ENCODE measurements at regions not wholly inside any gene's neighbourhood (a gene's known extent, or its start where the extent isn't known, plus 50 kb on each side); places are given as distances from the start of the nearest gene placed in this dataset.

GRCh38 chr6:141475259-141475658, 657.5 kb upstream of the GJE1 start:
- Mint-ChIP-seq H3K27ac (no peak overlapping the region), H3K27me3 (ENCODE audit: insufficient read depth) (no peaks in the 10 kb centered on the region), H3K9me3 (peaks cover 16% of the 10 kb centered on the region), H3K36me3 (ENCODE audit: low read depth) (no peaks in the 10 kb centered on the region), H3K4me1 (peaks cover 5% of the 10 kb centered on the region), H3K4me3 (no peak overlapping the region)
- no peak overlapping the region for H3K27ac ChIP-seq (ENCODE audit: low read depth, low read length)
- no peak overlapping the region for H3K4me3 ChIP-seq (ENCODE audit: low read length)
- H3K9ac ChIP-seq (ENCODE audit: extremely low read depth, low read length, poor library complexity, severe bottlenecking) = no peak overlapping the region
- no peaks in the 10 kb centered on the region for H3K36me3 ChIP-seq (ENCODE audit: control insufficient read depth, insufficient read depth, low read length)
- H3K9me3 ChIP-seq (ENCODE audit: control insufficient read depth, low read length) = peaks cover 11% of the 10 kb centered on the region
- TF ChIP-seq, protein P1, sequence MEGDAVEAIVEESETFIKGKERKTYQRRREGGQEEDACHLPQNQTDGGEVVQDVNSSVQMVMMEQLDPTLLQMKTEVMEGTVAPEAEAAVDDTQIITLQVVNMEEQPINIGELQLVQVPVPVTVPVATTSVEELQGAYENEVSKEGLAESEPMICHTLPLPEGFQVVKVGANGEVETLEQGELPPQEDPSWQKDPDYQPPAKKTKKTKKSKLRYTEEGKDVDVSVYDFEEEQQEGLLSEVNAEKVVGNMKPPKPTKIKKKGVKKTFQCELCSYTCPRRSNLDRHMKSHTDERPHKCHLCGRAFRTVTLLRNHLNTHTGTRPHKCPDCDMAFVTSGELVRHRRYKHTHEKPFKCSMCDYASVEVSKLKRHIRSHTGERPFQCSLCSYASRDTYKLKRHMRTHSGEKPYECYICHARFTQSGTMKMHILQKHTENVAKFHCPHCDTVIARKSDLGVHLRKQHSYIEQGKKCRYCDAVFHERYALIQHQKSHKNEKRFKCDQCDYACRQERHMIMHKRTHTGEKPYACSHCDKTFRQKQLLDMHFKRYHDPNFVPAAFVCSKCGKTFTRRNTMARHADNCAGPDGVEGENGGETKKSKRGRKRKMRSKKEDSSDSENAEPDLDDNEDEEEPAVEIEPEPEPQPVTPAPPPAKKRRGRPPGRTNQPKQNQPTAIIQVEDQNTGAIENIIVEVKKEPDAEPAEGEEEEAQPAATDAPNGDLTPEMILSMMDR (conservative IDR thresholded peaks at IDR 0.05) = no peak
- no peaks in the 10 kb centered on the region for H3K27me3 ChIP-seq (ENCODE audit: control insufficient read depth, insufficient read depth, low read length, poor library complexity, severe bottlenecking)
- DNase-seq = no peak
- 98 to 100% methylated on average over 2 of the region's 2 CpGs for WGBS, 2 experiments (ENCODE audit: insufficient coverage in 1 of 2, insufficient read length in 1 of 2)
- no peaks in the 10 kb centered on the region for H3K4me1 ChIP-seq (ENCODE audit: control insufficient read depth, insufficient read depth, low read length)

DNA sequence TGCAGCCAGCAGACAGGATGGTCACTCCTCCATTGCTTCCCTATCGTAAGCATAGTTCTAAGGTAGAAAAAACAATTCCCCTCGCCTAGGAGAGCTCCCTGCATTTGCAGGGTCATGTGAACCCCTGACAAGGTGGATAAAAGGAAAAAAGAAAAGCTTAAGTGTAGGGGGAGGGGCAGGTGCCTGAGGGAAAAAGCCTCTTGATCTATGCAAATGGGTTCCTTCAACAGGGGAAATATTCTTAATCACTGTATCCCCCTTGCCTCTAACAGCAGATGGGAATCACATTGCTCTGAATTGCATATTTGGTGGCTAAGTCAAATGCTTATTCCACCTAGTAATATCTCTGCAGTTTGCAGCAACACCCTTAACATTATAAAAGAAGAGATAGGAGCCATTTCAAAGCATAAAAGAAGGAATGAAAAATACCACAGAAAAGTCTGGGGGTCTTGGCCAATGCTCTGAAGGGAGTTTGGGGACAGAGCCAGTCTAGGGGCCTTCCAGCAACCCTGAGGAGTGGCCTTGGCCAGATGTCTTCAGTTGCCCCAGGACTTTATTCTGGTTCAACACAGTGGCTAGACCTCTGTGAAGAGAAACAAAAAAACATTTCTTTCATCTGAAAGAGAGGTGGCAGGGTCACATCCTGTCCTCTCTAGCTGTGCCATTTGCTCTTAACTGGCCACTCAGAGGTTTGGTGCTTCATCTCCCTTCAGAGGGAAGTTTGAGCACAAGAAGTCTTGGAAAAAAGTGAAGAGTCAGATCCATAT, 660.4 kb upstream of the GJE1 start:
- peaks cover 6% of the 10 kb centered on the region for H3K4me1 ChIP-seq (ENCODE audit: control insufficient read depth, insufficient read depth, low read length)
- DNase-seq = no peak
- no peak overlapping the region for H3K27ac ChIP-seq (ENCODE audit: low read depth, low read length)
- no peak overlapping the region for H3K27ac Mint-ChIP-seq
- 40 to 90% methylated on average over 1 to 2 of the region's 2 CpGs for WGBS, 2 experiments (ENCODE audit: insufficient coverage in 1 of 2, insufficient read length in 1 of 2)
- H3K27me3 Mint-ChIP-seq (ENCODE audit: insufficient read depth) = no peaks in the 10 kb centered on the region
- no peak overlapping the region for H3K9ac ChIP-seq (ENCODE audit: extremely low read depth, low read length, poor library complexity, severe bottlenecking)
- TF ChIP-seq, protein P1 (conservative IDR thresholded peaks at IDR 0.05) = no peak
- no peak overlapping the region for H3K4me3 Mint-ChIP-seq
- H3K36me3 Mint-ChIP-seq (ENCODE audit: low read depth) = peaks cover 7% of the 10 kb centered on the region
- peaks cover 5% of the 10 kb centered on the region for H3K4me1 Mint-ChIP-seq
- H3K9me3 Mint-ChIP-seq = peaks cover 26% of the 10 kb centered on the region
- no peaks in the 10 kb centered on the region for H3K36me3 ChIP-seq (ENCODE audit: control insufficient read depth, insufficient read depth, low read length)
- H3K9me3 ChIP-seq (ENCODE audit: control insufficient read depth, low read length) = peaks cover 18% of the 10 kb centered on the region
- H3K4me3 ChIP-seq (ENCODE audit: low read length) = no peak overlapping the region
- no peaks in the 10 kb centered on the region for H3K27me3 ChIP-seq (ENCODE audit: control insufficient read depth, insufficient read depth, low read length, poor library complexity, severe bottlenecking)

- DNase-seq = no peak
- H3K4me3 Mint-ChIP-seq = no peak overlapping the region
- H3K4me1 ChIP-seq (ENCODE audit: control insufficient read depth, insufficient read depth, low read length) = peaks cover 11% of the 10 kb centered on the region
- WGBS, 2 experiments (ENCODE audit: insufficient coverage in 1 of 2, insufficient read length in 1 of 2) = 91 to 100% methylated on average over 2 of the region's 2 CpGs
- no peak overlapping the region for H3K4me3 ChIP-seq (ENCODE audit: low read length)
- no peaks in the 10 kb centered on the region for H3K27me3 Mint-ChIP-seq (ENCODE audit: insufficient read depth)
- peaks cover 26% of the 10 kb centered on the region for H3K9me3 Mint-ChIP-seq
- no peaks in the 10 kb centered on the region for H3K36me3 ChIP-seq (ENCODE audit: control insufficient read depth, insufficient read depth, low read length)
- H3K36me3 Mint-ChIP-seq (ENCODE audit: low read depth) = peaks cover 7% of the 10 kb centered on the region
- TF ChIP-seq, protein P1 (conservative IDR thresholded peaks at IDR 0.05) = no peak
- H3K27ac Mint-ChIP-seq = no peak overlapping the region
- H3K4me1 Mint-ChIP-seq = peaks cover 7% of the 10 kb centered on the region
- peaks cover 18% of the 10 kb centered on the region for H3K9me3 ChIP-seq (ENCODE audit: control insufficient read depth, low read length)
- no peak overlapping the region for H3K9ac ChIP-seq (ENCODE audit: extremely low read depth, low read length, poor library complexity, severe bottlenecking)
- H3K27me3 ChIP-seq (ENCODE audit: control insufficient read depth, insufficient read depth, low read length, poor library complexity, severe bottlenecking) = no peaks in the 10 kb centered on the region
- H3K27ac ChIP-seq (ENCODE audit: low read depth, low read length) = no peak overlapping the region
Measured at GRCh38 chr6:141470810-141471209, 661.9 kb upstream of the GJE1 start.

Measured in endodermal cell (in vitro differentiated cells).